ENCODE measurements at regions not wholly inside any gene's neighbourhood (a gene's known extent, or its start where the extent isn't known, plus 50 kb on each side); places are given as distances from the start of the nearest gene placed in this dataset.
"Not testable (repeated sequence)": the region's sequence is repeated elsewhere in the genome, so short reads cannot be mapped to it uniquely, and the experiment has no call there.

GRCh38 chrY:18188982-18189683, 163.5 kb downstream of the CDY2A start:
- not testable (repeated sequence) for TF ChIP-seq PHF5A (CRISPR knock-in tag; IDR thresholded peaks at IDR 0.05; ENCODE audit: low read depth, unreplicated experiment); ZNF841 (CRISPR knock-in tag; IDR thresholded peaks at IDR 0.05; ENCODE audit: borderline replicate concordance); RERE (CRISPR knock-in tag; IDR thresholded peaks at IDR 0.05; ENCODE audit: low read depth); PBX2 (CRISPR knock-in tag; IDR thresholded peaks at IDR 0.05); SOX13 (IDR thresholded peaks at IDR 0.05); SOX13 (CRISPR knock-in tag; conservative IDR thresholded peaks at IDR 0.05 in 1 of 2, IDR thresholded peaks at IDR 0.05 in 1 of 2); SNAPC4 (CRISPR knock-in tag; IDR thresholded peaks at IDR 0.05)

Measured in HepG2 (cell line).